ENCODE measurements at regions not wholly inside any gene's neighbourhood (a gene's known extent, or its start where the extent isn't known, plus 50 kb on each side); places are given as distances from the start of the nearest gene placed in this dataset.

DNA sequence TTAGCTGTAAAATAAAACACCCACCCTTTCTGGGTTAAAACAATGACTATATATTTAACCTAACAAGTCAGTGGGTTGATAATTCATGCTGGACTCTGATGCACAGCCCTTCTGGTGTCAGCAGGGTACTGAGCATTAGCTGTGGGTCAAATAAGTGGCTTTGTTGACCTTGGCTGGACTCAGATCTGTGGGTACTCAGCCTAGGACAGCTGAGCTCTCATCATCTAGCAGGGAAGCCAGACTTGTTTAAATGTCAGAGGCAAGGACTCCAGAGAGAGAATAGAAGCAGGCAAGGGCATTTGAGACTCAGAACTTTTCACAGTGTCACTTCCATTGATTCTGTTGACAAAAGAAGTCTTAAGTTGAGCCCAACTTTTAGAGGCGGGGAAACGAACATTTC is 1063.8 kb upstream of the CDH8 start:
- DNase-seq (ENCODE audit: low read depth) = no peak

DNA sequence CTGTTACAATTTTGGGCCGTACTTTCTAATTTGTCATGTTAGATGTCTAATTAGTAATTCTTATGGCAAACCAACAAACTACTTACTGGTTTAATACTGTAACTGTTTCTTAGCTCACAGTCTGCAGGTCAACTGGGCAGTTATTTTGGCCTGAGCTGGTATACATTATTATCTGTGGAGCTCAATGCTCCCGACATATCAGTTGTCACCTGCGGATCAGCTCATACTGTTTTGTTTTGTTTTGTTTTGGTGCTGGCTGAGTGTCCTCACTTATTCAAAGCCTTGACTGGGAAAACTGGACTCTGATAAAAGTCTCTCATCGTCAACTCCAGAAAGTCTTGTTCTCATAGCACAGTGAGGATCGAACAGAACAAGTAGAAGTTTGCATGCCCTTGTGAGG is 1060.6 kb upstream of the CDH8 start:
- no peak for DNase-seq (ENCODE audit: low read depth)

DNA sequence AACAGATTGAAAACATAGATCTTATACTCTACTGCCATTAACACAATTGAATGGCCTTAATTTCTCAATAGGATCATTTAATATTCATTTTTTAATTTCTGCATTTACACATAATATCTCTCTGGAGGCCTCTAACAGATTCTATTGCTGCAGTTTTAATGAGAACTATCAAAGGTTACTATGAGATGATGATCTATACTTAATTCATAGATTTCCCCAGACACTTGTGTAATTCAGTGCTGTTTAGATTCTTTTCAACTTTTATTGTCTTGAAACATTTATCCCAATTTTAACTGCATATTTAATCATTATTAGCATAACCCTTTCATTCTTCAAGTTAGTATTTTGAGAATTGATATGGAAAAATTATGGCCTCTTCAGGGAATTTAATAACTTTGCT is 1056.5 kb upstream of the CDH8 start:
- DNase-seq (ENCODE audit: low read depth) = no peak

DNA sequence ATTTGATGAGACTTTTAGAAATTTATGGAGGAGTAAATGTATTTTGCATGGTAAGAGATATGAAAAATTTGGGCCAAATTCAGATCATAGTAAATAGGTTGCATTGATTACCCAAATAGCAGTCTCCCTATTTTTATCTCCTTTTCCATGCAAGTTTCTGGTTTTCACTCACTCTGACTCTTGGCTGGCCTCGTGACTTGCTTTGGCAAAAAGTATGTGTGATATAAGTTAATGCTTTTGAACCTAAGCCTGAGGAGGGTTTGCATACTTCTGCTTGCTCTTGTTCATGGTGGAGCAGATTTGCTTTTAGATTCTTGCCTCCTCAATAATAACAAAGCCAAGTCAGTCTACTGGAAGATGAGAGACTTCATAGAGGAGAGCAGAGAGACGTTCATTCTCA is 1045.9 kb upstream of the CDH8 start:
- DNase-seq (ENCODE audit: low read depth) = no peak

DNA sequence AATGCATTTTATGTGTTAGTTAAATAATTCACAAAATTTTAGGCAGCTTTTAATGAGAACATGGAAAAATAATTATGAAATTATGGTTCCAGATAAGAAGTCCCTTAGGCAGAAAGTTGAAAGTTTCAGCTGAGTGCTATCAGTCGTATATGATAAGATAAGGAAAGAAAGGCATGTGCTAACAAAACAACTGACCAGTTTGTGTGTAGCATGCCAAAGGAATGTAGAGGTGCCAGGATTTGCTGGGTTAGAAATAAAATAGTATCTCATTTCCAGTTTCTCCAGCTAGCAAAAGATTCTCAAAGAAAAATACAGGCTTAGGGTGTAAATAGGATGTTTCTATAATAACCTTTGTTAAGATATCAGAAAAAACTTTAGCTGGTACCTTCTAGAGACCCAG is 1044.5 kb upstream of the CDH8 start:
- no peak for DNase-seq (ENCODE audit: low read depth)

DNA sequence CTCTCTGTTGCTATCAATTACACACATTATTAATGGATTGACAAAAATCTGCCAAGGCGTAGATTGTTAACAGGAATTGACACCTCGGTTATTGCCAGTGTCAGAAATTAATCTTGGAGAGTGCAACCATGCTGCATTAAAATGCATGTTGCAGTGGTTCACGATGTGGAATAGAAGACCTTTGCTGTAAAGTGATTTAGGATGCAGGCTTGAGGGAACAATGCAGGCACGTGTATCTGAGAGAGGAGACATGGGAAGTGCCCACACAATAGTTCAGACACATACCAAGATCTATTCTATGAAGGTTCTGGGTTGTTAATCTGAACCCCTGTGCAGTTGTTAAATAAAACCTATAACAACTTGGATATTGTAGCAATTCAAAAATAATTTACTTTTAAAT is 1032.8 kb upstream of the CDH8 start:
- DNase-seq (ENCODE audit: low read depth) = no peak

DNA sequence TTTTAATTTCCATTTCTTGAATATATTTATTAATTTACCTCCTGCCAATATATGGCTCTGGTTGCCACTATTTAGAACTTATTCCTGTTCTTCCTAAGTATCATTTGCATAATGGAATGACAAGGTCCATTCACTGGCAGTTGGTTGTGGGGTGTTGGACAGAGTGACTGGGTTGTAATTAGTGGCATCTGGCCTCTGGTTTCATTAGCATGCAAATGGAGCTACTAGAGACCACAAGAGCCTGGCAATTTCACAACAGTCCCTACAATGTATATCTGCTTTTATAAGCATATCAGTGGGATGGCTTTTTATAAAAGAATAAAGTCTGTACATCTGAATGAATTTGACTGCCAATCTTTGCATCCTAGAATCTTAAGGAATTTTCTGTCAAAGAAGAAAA is 1030.9 kb upstream of the CDH8 start:
- DNase-seq (ENCODE audit: low read depth) = no peak

DNA sequence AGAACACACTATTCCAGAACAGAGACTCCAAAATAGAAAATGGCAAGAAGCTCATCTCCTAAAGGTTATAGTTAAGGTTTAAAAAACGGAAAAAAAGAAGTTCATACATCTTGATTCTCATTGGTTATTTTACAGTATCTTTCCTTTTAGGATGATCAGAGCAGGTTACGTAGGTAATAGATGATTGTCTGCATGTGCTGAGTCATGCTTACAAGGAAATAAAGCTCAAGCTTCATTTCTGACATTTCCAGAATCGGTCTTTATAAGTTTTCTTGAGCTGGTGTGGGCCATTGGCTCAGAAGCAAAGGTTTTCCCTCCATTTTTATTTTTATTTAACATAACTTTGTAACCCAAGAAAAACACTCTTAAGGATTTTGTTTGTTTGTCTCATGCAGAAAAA is 1030.3 kb upstream of the CDH8 start:
- no peak for DNase-seq (ENCODE audit: low read depth)

DNA sequence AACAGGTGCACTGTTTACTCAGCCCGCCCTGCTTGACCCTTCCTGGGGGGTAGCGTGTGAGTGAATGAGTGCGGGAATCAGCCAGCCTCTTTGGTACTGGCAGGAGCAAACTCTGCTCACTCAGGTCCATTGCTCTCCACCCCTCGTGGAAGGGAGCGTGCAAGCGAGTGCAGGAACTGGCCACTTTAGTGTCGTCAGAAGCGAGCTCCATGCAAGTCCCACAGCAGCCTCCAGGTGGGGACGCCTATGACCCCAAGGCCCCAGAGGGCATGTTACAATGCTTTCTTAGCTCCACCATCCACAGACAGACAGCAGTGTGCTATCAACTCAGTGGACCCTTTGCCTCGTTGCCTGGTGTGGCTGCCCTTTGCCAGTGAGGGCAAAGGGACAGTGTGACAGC is 1025.1 kb upstream of the CDH8 start:
- no peak for DNase-seq (ENCODE audit: low read depth)

DNA sequence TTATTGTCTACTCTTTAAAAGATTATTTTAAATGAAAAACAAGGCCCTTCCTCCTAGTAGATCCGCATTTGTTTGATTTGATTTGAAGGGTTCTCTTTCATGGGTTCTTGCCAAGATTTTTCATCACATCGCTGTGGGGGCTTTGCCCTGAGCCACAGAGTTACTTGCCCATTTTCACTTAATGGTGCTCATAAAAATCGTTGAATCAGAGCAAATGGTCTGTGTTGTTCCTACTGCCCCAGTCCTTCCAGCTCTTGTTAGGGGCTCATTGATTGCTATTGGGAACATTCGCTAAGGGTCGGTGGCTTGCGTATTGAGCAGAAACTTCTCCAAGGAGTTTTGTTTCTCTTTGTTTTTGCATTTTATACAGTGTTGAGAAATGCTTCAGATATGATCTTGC is 1023.4 kb upstream of the CDH8 start:
- no peak for DNase-seq (ENCODE audit: low read depth)

DNA sequence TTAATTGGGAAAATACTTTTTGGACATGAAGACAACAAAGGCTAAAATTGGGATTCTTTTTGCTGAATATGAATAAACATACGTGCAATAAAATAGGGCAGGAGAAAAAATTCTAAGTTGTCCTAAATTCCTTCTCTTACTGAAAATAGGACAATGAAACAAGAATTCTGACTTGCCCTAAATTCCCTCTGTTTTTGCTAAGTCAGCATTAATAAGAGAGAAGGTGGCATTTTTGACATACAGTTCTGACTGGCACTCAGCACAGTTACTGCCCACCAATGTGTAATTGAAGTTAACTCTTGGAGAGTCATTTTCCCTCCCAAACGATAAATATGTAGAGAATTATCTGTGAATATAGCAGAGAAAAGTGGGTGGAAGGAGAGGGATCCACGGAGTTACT is 1021.1 kb upstream of the CDH8 start:
- DNase-seq (ENCODE audit: low read depth) = no peak

DNA sequence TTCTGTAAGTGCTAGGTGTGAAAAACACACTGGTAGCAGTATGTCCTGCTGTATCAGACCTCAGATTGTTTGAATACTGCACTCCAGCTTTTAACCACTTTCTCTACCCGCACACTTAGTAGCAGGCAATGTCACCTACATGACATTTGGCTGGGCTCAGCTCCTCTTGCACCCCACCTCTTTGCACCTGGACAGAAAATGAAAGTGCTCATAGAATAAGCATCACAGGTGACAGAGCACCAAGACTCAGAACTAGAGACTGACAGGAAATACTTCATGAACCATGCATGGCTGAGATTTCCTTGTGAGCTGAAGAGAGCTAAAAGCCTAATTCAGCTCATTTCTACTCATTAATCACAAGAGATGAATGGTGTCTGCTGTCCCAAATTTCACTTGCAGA is 1014.2 kb upstream of the CDH8 start:
- DNase-seq (ENCODE audit: low read depth) = no peak

DNA sequence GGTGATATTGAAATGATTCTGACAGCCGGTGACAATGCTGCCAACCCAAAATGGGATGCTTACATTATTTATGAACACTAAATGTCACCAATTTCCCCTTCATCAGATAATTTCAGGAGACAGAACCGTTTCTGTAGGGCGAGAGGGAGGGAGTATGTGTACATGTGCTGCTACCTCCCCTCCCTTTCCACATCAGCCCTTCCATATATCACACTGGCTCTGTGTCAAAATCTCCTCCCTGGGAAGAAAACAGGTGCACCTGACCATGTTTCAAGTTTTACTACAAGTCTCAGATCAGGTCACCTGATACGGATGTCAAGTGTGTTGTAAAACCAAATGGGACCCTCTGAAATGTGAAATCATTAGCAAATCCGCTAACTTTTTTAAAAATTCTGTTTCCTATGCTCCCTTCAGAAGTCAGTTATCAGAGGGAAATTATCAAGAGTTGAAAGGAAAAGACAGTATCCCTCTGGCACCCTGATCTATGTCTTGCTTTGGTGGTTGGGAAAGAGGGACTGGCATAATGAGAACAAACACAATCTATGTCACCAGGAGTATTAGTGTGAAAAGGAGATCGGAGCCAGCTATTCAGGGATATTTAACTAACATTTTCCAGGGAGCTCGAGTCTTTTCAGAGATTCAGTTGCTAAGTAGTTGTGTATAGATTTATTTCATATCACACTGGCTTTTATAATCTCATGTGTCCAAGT is 1002.3 kb upstream of the CDH8 start:
- no peak for DNase-seq (ENCODE audit: low read depth)

DNA sequence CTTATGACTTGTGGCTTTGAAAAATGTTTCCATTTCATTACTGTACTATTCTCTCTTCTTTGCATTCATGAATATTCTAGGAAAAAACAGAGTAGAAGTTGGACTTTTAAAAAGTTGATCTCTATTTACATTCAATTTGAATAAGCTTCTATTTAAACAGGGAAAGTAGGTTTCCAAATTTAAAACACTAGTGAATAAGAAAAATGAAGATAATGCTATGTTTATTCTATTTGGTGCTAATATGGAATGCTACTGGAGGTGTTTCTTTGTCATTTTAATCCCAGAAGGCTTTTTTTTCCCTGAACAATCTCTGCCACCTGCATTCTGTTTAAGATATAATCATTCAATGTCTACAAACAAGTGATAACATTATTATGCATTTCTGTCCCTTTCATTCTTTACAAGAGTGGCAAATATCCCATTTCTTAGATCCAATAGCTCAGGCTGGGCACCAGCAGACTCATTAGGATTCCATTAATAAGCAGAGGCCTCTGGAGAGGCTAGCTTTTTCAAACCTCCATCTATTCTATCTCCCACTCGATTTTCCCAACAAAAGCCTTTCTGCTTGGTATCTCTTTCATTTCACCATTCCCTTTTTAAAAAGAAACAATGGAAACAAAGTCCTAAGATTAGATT is 1001.6 kb upstream of the CDH8 start:
- no peak for DNase-seq (ENCODE audit: low read depth)

DNA sequence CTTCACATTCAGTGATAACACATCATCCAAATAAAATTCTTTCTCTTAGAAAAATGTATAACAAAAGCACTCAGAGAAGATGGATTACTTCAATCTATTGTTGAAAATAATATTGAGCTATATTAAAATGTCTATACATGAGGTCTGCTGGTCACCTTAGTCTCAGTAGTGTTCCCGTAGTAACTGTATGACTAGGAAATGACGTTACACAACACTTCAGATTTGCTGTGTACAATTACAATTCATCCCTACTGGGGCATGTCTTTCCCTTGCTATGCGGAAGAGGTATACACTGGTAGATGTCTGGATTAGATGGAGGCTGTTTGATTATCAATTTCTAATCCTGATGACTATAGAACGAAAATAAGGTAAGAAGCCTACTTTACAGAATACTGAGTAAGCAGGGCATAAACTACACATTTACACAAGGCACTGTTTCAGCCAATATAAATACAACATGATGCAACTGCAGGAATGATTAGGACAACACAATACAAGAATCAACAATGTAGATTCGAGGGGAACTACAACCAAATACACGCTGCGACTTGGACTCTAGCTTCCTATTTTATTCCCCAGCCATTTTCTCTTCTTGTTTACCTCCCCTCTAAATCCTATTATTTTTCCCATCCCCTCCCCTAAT is 982.5 kb upstream of the CDH8 start:
- no peak for DNase-seq (ENCODE audit: low read depth)

DNA sequence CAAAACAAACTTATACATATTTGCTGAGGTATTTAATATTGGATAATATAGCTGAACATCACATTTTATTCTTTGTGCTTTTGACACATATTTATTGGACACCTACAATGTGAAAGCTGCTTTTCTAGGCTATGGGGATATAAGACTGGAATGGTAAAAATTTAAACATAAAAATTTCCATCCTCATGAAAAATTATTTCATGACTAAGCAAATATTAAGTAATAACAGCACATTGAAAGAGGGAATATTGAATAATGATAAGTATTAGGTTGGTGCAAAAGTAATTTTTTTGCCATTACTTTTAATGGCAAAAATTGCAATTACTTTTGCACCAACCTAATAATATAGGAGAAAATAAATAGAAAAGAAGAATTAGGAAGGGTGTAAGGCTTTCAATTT is 972.5 kb upstream of the CDH8 start:
- DNase-seq (ENCODE audit: low read depth) = no peak

DNA sequence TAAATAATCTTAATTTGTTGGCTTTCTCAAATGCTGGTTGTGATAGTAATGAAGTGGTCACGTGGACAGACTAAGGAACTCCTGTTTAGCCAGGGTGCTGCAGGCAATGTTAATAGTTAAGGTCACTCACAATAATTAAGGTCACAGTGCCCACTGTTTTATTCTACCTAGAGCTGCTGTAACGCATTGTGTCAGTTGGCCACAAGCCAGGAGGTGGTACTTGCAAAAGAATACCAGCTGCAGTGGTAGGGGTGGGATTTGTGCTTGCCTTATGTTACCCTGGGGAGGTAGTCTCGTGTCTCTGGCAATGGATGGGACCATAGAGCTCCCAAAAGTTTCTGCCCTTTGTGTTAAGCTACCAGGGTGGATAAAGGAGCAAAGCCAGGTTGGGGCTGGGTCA is 969.1 kb upstream of the CDH8 start:
- peak; percentile 0 for DNase-seq (ENCODE audit: low read depth)

DNA sequence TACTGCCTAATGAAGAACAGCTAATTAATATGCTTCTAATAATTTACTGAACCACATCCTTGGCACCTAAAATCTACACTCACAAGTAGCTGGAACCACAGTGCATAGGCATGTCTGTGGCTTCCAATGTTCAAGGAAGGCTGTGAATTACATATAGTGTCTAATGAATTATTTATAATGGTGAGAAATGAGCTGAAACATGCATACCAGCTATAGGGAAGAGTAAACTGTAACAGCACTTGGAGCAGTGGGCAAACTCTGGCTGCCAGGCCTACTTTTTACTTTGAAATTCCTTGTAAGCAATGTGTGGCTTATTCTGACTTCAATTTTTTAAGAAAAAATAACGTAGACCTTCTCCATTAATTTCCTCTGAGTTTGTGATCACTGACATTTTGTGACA is 953.2 kb upstream of the CDH8 start:
- no peak for DNase-seq (ENCODE audit: low read depth)

DNA sequence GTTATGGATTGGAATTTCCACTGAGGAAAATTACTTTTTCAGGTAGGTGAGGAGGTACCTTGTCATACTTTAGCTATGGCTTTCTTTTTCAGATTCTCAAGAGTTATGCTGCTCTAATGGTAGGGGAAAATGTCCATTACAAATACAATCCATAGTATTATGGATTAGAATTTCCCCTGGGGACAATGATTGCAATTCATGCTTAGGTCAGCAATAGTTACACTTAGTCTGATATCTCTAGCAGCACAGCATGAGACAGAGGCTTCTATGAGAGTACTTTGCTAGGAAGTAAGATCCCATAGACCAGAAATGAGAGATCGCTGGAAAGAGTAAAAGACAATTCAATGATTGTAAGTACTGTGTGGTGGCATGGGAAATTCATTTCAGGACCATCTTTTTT is 949.5 kb upstream of the CDH8 start:
- no peak for DNase-seq (ENCODE audit: low read depth)

DNA sequence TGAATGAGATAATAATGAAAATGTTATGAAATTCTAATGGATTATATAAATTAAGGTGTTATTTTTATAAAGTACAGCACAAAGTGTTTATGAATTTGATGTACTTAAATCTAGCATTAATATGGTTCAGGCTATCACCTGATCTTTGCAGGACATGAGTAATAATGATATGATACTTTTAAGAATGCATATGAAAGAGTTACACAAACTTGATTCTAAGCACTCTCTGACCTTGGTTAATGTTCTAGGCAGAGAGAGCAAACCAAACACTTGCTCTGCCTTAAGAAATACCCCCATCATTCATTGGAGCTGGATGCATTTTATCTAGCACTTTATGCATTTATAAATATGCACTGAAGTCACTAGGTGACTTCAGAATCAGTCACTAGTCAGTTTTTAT is 942.2 kb upstream of the CDH8 start:
- DNase-seq (ENCODE audit: low read depth) = no peak

DNA sequence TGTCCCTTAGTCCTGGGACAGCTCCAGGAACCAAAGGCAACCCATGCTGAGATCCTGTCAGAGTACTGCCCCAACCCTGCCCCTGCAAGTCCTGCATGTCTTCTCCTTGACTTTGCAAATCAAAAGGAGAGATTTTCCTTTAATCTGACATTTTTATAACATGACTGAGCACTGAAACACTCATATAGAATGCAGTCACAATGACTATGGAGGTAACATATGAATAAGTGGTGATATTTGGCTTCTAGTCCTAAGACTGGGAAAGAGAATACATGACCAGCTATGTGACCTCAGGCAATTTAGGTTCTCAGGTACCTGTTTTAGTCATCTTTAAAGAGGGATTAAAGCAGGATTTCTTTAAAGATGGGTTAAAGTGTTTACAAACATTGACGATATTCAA is 941.6 kb upstream of the CDH8 start:
- DNase-seq (ENCODE audit: low read depth) = no peak

DNA sequence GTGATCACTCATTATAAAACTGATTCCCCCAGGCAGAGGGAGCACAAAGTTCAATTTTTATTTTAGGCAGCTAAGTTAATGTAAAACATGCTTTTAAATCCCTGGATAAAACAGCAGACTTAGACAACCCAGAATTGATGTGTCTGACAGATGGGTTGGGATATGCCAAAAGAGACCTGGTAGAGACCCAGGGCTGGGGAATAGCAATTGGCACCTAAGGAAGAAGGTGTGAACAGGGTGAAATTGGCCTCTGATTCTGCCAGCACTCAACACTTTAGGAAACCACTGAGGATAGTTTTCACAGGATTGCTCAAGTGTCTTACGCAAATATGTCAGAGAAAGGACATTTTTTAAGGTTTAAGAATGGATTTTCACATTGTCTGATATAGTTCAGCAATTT is 938.2 kb upstream of the CDH8 start:
- no peak for DNase-seq (ENCODE audit: low read depth)

DNA sequence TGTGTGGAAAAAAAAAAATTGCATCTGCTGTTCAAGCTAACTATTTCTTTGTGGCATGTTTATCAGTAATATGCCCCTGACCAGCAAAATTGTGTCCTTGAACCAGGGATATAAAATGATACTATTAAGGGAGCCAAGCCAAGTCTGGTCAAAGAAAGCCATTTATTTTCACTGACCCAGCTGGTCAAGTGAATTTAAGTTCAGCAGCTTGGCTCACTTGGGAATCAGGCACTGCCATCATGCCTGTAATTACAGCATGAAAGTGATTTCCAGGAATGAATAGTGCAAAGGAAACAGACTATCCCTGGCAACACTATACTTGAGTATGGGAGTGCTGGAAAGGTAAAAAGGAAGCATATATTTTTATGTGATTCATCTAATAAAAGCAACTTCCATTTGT is 934.6 kb upstream of the CDH8 start:
- DNase-seq (ENCODE audit: low read depth) = no peak

Measured in iris pigment epithelial cell (primary cell).